Stimulated activated CD4-positive, alpha-beta T cell treated with anti-CD3 and anti-CD28 coated beads, Interleukin-2, amount 100 ng/mL, for 24 hours (primary cell): ENCODE measurements at regions not wholly inside any gene's neighbourhood (a gene's known extent, or its start where the extent isn't known, plus 50 kb on each side); places are given as distances from the start of the nearest gene placed in this dataset.

Experiments
- DNase-seq, 2 donors: peaks; one replicate each; pipeline ENCODE4 v3.0.0-alpha.2; 2020

GRCh38 chr13:111456452-111457230 lies 136.2 kb downstream of the TEX29 start:
- DNase-seq, result no peak

DNA sequence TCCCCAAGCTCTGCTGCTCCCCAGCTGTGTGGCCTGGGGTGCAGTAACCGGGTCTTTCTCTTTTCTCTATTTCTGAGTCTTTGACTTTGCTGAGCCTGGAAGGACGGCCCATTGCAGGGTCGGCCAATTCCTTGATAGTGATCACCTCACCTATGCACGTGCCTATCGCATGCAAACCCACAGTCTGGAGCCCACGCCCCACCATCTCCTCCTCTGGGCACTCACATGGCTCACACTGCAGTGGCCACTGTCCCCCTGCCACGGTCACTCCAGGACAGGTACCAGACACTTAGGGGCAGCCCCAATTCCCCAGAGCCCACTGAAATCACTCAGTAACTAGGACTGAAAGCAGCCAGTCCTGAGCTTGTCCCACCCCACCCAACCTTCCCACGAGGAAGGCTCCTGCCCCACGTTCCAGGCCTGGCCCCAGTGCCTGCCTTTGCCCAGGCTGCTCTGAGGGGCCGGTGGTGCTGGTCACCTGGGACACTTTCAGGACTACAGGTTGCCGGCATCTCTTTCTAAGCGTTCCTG lies 137.6 kb downstream of the TEX29 start:
- DNase-seq, result no peak

- DNase-seq, result no peak
Observed at GRCh38 chr13:111458739-111459138, 138.3 kb downstream of the TEX29 start.

GRCh38 chr13:111459803-111460547 lies 139.5 kb downstream of the TEX29 start:
- DNase-seq, result no peak

DNA sequence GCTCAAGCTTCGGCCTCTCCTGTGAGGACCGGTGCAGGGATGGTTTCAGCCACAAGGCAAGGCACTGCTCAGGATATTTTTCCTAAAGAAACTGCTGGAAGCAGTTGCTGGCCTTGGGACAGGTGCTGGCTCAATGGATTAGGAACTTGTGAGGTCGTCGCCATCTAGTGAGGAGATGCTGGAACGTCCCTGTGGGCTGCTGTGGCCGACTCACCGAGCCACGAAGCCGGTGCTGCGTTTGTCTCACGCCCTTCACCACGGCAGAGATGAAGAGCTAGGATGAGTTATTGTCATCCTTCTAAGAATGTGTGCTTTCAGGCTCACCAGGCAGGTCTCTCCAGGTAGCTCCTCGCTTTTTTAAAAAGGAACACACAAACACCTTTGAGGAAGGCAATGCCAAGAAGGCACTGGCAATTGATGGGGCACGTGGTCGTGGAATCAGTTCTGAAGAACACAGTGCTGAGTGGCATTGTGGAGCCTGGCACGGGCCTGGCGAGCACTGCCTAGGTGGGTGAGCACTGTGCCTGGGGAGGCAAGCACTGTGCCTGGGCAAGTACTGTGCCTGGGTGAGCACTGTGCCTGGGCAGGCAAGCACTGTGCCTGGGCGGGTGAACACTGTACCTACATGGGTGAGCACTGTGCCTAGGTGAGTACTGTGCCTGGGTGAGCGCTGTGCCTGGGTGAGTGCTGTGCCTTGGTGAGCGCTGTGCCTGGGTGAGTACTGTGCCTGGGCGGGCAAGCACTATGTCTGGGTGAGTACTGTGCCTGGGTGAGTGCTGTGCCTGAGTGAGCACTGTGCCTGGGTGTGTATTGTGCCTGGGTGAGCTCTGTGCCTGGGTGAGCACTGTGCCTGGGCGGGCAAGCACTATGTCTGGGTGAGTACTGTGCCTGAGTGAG lies 140.4 kb downstream of the TEX29 start:
- peak in 1 of 2 donors; percentile 7 for DNase-seq

- DNase-seq, result no peak
Observed at GRCh38 chr13:111461445-111462149, 141.2 kb downstream of the TEX29 start.

DNA sequence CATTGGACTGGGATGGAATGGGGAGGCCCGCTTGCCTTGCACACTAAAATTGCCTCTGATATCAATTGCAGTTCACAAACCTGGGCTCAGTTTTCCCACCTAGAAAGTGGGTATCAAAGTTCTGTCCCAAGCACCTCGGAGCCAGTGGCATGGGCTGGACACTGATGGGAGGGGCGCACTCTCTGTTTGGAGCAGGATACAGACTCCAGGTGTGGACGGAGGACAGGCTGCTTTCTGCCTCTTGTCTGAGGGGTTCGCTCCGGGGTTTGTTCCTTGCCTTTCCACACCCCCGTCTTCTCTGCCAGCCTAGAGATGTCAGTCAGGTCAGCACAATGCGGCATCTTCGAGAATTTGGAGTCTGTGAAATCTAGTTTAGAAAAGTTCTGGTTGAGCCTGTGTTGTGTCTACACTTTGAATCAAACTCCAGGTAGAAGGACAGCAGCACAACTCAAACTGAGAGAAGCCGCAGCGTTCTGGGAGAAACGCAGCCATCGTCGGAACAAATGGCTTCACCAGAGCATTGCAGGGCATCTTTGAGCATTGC lies 141.9 kb downstream of the TEX29 start:
- DNase-seq, result no peak

GRCh38 chr13:111462944-111463343 lies 142.5 kb downstream of the TEX29 start:
- no peak for DNase-seq

- no peak for DNase-seq
Observed at GRCh38 chr13:111467111-111467890, 146.9 kb downstream of the TEX29 start.

DNA sequence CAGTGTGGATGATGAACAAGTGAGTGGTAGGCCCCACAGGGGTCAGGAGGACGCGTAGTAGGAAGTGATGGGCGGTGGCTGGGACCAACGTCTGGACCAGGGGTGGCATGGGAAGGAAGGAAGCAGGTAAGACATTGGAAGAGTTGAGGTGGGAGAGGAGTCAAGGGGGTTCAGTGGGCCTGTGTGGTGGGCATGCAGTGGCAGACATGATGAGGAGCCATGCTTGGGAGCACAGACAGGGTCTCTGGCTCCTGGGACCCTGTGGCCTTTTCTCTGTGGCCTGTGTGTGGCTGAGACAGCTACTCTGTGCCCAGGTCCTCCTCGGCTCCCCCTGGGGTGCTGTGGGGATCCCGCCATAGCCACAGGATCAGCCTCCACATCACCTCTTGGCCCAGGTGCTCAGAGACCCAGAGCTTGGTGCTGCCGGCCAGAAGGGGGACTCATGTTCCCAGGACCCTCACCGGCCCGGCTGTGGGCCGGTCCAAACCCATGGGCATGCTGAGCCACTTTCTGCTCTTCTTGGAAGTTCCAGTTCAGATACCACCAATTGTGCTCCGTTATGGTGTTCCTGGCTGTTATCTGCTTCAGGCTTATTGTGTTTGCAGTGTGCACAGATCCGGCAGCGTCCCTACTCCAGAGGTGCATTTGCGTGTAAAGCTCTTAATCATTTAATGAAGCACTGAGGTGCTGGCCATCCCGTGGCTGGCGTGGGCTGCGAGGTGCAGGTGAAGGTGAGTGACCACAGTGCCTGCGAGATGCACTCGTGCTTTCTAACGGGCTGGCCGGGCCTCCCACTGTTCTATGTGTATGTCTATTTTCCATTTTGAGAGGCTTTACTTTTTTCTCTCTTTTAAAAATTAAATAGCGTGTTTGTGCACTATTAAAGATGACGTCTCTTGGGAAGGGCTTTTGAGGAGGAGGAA lies 147.9 kb downstream of the TEX29 start:
- no peak for DNase-seq

GRCh38 chr13:111469450-111469849 lies 149.0 kb downstream of the TEX29 start:
- DNase-seq, result no peak

DNA sequence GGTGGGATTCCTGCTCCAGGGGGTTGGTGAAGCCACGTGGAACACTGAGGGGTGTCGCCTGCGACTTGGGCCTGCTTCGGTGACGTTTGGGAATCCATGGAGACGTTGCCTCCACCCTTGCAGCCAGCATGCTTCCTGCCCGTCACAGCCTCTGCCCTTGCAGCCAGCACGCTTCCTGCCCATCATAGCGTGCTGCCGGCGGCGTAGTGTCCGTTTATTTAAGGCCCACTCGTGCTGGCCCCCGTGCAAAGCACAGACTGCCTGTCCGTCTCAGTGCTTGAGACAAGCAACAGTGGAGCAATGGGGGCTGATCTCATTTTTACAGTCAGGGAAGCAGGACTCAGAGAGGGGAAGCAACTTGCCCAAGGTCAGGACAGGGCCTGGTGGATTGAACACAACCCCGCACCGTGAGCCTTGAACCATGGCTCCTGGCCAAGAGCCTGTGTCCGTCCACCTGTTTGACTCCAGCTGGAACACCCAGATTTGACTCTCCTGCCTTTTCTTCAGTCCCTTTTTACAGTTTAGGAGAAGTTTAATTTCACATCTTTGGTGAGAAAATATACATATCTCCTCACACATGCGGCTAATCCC lies 149.6 kb downstream of the TEX29 start:
- DNase-seq, result no peak

DNA sequence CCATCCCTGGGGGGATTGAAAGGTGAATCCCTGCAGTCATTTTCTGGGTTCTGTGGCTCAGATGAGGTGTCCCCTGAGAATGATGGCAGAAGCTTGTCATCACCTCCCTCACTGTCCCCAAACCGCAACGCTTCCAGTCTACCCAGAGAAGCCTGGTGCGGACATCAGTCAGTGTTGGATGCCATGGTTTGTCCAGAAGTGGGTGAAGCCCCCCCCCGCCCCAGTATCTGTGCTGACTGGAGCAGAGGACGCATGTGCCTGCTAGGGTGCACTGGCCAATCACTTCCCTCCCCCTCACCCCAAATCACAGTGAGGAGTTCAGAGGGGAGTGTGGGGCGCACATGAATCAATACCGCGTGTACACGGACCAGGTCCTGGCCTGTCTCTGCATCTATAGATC lies 150.5 kb downstream of the TEX29 start:
- DNase-seq, result no peak

DNA sequence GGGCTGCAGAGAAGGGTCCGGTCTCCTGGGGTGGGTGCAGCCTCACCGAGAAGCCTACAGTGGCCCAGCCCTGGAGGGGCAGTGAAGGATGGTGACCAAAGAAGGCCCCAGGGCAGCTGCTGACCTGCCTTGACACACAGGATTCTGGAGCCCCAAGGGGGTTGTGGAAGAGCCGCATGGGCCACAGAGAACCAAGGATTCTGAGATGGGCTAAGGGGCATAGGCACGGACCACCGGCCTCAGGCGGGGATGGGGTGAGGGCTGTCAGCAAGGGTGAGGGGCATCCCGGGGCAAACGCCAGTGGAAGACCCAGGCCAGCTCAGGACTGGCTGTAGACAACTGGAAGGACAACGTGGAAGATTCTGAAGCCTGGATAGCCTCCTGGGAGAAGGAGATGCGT lies 151.6 kb downstream of the TEX29 start:
- no peak for DNase-seq

DNA sequence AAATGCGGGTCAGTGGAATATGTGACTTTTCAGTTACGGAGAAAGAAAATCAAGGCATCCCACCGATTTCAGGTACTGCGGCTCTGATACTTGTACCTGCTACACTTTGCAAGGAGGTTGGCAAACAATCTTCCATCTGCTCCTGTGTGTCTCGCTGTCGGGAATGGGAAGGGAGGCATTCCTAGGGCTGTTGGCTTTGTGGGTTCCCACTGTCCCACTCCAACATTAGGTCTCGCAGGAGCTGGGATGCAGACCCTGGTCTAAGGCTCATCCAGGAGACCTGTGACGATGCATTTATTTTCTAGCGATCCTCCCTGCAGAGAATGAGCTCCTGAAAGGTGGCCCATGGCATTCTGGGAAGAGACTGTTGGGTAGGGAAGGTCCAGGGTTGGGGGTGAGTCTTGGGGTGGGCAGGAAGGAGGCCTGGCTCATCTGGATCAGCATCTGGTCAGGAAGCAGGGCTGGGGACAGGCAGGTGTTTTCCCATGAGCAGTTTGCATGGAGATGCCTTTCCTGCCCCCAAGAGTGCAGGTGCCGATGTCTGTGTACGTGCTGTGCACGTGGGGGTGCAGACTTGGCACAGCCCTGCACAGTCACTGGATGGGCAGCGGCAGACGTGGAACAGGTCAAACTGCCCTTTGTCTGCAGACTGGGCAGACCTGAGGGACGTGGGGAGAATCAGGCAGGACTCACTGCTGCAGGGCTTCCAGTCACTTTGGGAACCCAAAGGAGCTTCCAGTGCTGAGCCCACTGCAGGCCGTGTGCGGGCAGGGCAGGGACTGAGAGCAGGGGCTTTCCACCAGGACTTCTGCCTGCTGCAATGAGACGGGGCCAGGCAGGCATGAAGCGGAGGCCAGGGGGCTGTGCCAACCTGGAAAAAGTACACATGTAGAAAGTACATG lies 152.4 kb downstream of the TEX29 start:
- DNase-seq, result no peak

DNA sequence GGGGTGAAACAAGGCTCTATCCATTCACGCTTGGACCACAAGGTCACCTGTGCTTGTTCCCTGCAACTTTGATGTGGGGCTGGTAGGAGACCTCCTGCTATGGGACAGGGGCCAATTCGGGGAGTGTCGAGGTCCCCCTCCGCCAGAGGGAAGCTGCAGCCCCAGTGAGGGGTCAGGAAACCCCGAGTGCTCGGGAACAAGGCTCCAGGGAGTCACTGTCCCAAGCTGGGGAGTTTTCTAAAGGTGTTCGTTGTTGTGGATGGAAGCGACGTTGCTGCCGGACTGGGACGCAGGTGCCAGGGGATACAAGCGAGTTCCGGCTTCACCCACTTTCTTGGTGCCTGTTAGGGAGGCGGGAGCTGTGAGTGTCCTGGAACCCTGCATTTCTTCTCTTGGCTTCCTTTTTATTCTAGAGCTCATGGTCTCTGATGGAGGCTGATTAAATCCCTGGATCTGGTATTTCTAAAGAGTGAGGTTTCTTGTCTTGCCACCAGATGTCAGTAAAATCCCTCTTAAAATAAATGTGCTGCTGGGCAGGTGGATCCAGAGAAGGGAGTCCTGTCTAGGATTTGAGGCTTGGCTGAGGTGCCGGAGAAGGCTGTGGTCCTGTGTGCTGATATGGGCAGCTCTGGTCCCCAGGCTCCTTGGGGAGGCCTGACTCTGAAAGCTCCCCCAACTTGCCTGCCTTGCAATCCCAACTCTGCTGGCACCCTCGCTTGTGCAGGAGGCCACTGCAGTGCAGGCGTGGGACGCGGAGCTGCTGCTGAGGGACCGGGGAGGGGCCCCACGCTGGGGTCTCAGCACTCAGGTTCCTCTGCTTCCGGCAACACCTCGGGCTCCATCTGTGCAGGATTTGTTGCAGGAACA lies 153.9 kb downstream of the TEX29 start:
- DNase-seq, result no peak

- DNase-seq, result no peak
Observed at GRCh38 chr13:111475488-111475887, 155.0 kb downstream of the TEX29 start.

DNA sequence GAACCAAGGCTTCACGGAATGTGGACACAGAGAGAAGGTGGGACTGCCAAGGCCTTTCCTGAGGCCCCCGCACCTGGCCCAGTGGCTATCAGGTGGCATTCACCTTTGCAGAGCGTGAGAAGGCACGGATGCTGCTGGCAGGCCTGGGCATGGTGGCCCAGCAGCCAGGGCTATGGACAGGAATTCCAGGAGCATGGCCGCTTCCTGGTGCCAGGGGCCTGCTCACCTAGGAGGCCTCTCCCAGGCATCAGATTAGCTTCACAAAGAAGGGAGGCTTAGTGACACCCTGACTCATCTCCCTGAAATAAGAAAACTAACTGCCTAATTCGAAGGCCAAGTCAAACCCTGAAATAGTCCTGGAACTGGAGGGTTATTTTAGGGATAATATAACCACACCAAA lies 155.8 kb downstream of the TEX29 start:
- DNase-seq, result no peak
